Keratinocyte (primary cell): ENCODE measurements at regions not wholly inside any gene's neighbourhood (a gene's known extent, or its start where the extent isn't known, plus 50 kb on each side); places are given as distances from the start of the nearest gene placed in this dataset.

Source experiments
- DNase-seq: peaks from one replicate; pipeline ENCODE4 v3.0.0-alpha.2; 2011; ENCODE audit warnings: low read depth, missing footprints, low spot score
- FAIRE-seq: peaks from 2 replicates; lab custom pipeline; 2011; peaks lifted over from hg19 to GRCh38; lab: Jason Lieb, UNC
- H2AFZ ChIP-seq: 2 replicates; pipeline ENCODE4 v1.6.0; 2012; ENCODE audit warnings: low read length, control low read depth, inconsistent platforms; ENCODE audit not compliant: control insufficient read depth
- H3K27ac ChIP-seq: 2 replicates; pipeline ENCODE4 v1.5.1; 2011; ENCODE audit warnings: low read length; ENCODE audit not compliant: control insufficient read depth, insufficient read depth
- H3K27me3 ChIP-seq: 3 replicates; pipeline ENCODE4 v1.6.0; 2011; ENCODE audit warnings: low read length; ENCODE audit not compliant: control insufficient read depth, insufficient read depth; ENCODE audit errors: extremely low read depth
- H3K36me3 ChIP-seq, 2 experiments: 2 replicates in 1 of 2; 3 replicates in 1 of 2; pipeline ENCODE4 v1.5.1; 2011; ENCODE audit warnings: low read length in 2 of 2, mild to moderate bottlenecking in 1 of 2; ENCODE audit not compliant: control insufficient read depth in 2 of 2, insufficient read depth in 2 of 2; ENCODE audit errors: extremely low read depth in 1 of 2
- H3K4me1 ChIP-seq: 3 replicates; pipeline ENCODE4 v1.5.1; 2011; ENCODE audit warnings: low read length; ENCODE audit not compliant: control insufficient read depth, insufficient read depth; ENCODE audit errors: extremely low read depth
- H3K4me2 ChIP-seq: 3 replicates; pipeline ENCODE4 v1.6.0; 2011; ENCODE audit warnings: low read depth, low read length; ENCODE audit not compliant: control insufficient read depth, insufficient read depth; ENCODE audit errors: extremely low read depth
- H3K4me3 ChIP-seq, 3 experiments: fragments of 200-600 bp in 1 of 3; sonication (generic) in 1 of 3; 2 replicates in 2 of 3; 3 replicates in 1 of 3; pipeline ENCODE4 v1.5.1; 2011 to 2016; ENCODE audit warnings: low read length in 3 of 3, mild to moderate bottlenecking in 3 of 3, control low read depth in 2 of 3, inconsistent platforms in 1 of 3, low read depth in 1 of 3, mixed read lengths in 1 of 3, mixed run types in 1 of 3, moderate library complexity in 1 of 3; ENCODE audit not compliant: control insufficient read depth in 2 of 3, insufficient read depth in 2 of 3; ENCODE audit errors: extremely low read depth in 1 of 3
- H3K79me2 ChIP-seq: 2 replicates; pipeline ENCODE4 v1.6.0; 2012; ENCODE audit warnings: low read length; ENCODE audit not compliant: control insufficient read depth, insufficient read depth
- H3K9ac ChIP-seq: 3 replicates; pipeline ENCODE4 v1.6.0; 2011; ENCODE audit warnings: low read length; ENCODE audit not compliant: control insufficient read depth, insufficient read depth; ENCODE audit errors: extremely low read depth
- H3K9me1 ChIP-seq: 3 replicates; pipeline ENCODE4 v1.6.0; 2011; ENCODE audit warnings: low read length; ENCODE audit not compliant: control insufficient read depth, insufficient read depth; ENCODE audit errors: extremely low read depth
- H3K9me3 ChIP-seq: 2 replicates; pipeline ENCODE4 v1.5.1; 2012; ENCODE audit warnings: low read depth, low read length; ENCODE audit not compliant: control insufficient read depth
- H4K20me1 ChIP-seq: 3 replicates; pipeline ENCODE4 v1.6.0; 2011; ENCODE audit warnings: low read length; ENCODE audit not compliant: control insufficient read depth, insufficient read depth; ENCODE audit errors: extremely low read depth
- CTCF ChIP-seq, 3 experiments: IDR thresholded peaks in 1 of 3; conservative IDR thresholded peaks in 1 of 3; optimal IDR thresholded peaks in 1 of 3; 2 replicates in 2 of 3; 3 replicates in 1 of 3; pipeline versions ENCODE3 to v1.5.1; 2011; ENCODE audit warnings: low read length in 3 of 3, mild to moderate bottlenecking in 3 of 3, moderate library complexity in 2 of 3, control low read depth in 1 of 3, inconsistent platforms in 1 of 3; ENCODE audit not compliant: insufficient read depth in 2 of 3; ENCODE audit errors: extremely low read depth in 1 of 3
- EZH2 ChIP-seq: IDR thresholded peaks from one replicate; pipeline ENCODE4 v1.6.1; 2012; ENCODE audit warnings: inconsistent platforms, mild to moderate bottlenecking, low read length, moderate library complexity
- dilution Hi-C: fragments of 300-500 bp; cut with MboI; formaldehyde crosslinking; loops from one replicate; pipeline ENCODE4 v1.7.0; 2020; ENCODE audit warnings: low sequenced_read_pairs; ENCODE audit not compliant: extremely low pct_ligation_motif_present

GRCh38 chr3:83453056-83453455, 1505.7 kb upstream of the CADM2 start:
- no peaks in the 10 kb centered on the region for H3K9me3 ChIP-seq
- no peak for DNase-seq
- dilution Hi-C loops: no loop called here

GRCh38 chr3:83454353-83454752, 1504.4 kb upstream of the CADM2 start:
- TF ChIP-seq EZH2 (no peak), CTCF (optimal IDR thresholded peaks at IDR 0.05 in 1 of 3, IDR thresholded peaks at IDR 0.05 in 1 of 3, conservative IDR thresholded peaks at IDR 0.05 in 1 of 3; ENCODE audit: extremely low read depth in 1 of 3, insufficient read depth in 2 of 3, low read length in 3 of 3) (no peak)

More at GRCh38 chr3:83453056-83453455, 1505.7 kb upstream of the CADM2 start:
- Histone ChIP-seq H3K4me3 (no peak overlapping the region), H2AFZ (no peak overlapping the region), H3K36me3 (no peaks in the 10 kb centered on the region), H3K27me3 (no peaks in the 10 kb centered on the region), H4K20me1 (no peaks in the 10 kb centered on the region), H3K79me2 (no peaks in the 10 kb centered on the region), H3K27ac (no peak overlapping the region), H3K4me2 (no peak overlapping the region), H3K9ac (no peak overlapping the region), H3K9me1 (no peaks in the 10 kb centered on the region), H3K4me1 (no peaks in the 10 kb centered on the region)
- no peak for FAIRE-seq
- TF ChIP-seq CTCF (optimal IDR thresholded peaks at IDR 0.05 in 1 of 3, IDR thresholded peaks at IDR 0.05 in 1 of 3, conservative IDR thresholded peaks at IDR 0.05 in 1 of 3; ENCODE audit: extremely low read depth in 1 of 3, insufficient read depth in 2 of 3, low read length in 3 of 3) (no peak), EZH2 (no peak)

More at GRCh38 chr3:83454353-83454752, 1504.4 kb upstream of the CADM2 start:
- no peak overlapping the region for H3K4me2 ChIP-seq
- no peaks in the 10 kb centered on the region for H3K9me1 ChIP-seq
- no peaks in the 10 kb centered on the region for H3K36me3 ChIP-seq
- no peaks in the 10 kb centered on the region for H3K9me3 ChIP-seq
- no peaks in the 10 kb centered on the region for H3K27me3 ChIP-seq
- no peak overlapping the region for H3K27ac ChIP-seq
- H4K20me1 ChIP-seq: no peaks in the 10 kb centered on the region
- dilution Hi-C loops: no loop called here
- H3K79me2 ChIP-seq: no peaks in the 10 kb centered on the region
- DNase-seq (no peak), FAIRE-seq (no peak)
- no peak overlapping the region for H2AFZ ChIP-seq
- no peak overlapping the region for H3K4me3 ChIP-seq
- H3K9ac ChIP-seq: no peak overlapping the region
- H3K4me1 ChIP-seq: no peaks in the 10 kb centered on the region
